Stomach (tissue), 4 donors: ENCODE measurements at regions not wholly inside any gene's neighbourhood (a gene's known extent, or its start where the extent isn't known, plus 50 kb on each side); places are given as distances from the start of the nearest gene placed in this dataset.

Experiments
- CTCF ChIP-seq, 7 experiments: fragments of 450-650 bp in 4 of 7; fragments of 200-600 bp in 3 of 7; sonication (generic) in 3 of 7; IDR thresholded peaks; one replicate each; pipeline ENCODE4 v1.5.1; 2016 to 2019; ENCODE audit warnings: antibody characterized with exemption in 7 of 7, control low read depth in 2 of 7, mild to moderate bottlenecking in 1 of 7
- POLR2A ChIP-seq, 4 donors: fragments of 450-650 bp; IDR thresholded peaks; one replicate each; pipeline ENCODE4 v1.6.1; 2016; ENCODE audit warnings: antibody characterized with exemption in 4 of 4, control low read depth in 2 of 4, mild to moderate bottlenecking in 1 of 4, moderate library complexity in 1 of 4
- POLR2AphosphoS5 ChIP-seq, 3 donors: sonication (generic); formaldehyde crosslinking; IDR thresholded peaks; one replicate each; pipeline ENCODE4 v1.6.1; 2016; ENCODE audit warnings: antibody characterized with exemption in 3 of 3

- TF ChIP-seq POLR2AphosphoS5 (IDR thresholded peaks at IDR 0.05) (no peak), CTCF (IDR thresholded peaks at IDR 0.05) (no peak), POLR2A (IDR thresholded peaks at IDR 0.05) (no peak)
Measured at GRCh38 chrX:109927663-109928273, 75.1 kb upstream of the TMEM164 start.
